ENCODE measurements at regions not wholly inside any gene's neighbourhood (a gene's known extent, or its start where the extent isn't known, plus 50 kb on each side); places are given as distances from the start of the nearest gene placed in this dataset.

DNA sequence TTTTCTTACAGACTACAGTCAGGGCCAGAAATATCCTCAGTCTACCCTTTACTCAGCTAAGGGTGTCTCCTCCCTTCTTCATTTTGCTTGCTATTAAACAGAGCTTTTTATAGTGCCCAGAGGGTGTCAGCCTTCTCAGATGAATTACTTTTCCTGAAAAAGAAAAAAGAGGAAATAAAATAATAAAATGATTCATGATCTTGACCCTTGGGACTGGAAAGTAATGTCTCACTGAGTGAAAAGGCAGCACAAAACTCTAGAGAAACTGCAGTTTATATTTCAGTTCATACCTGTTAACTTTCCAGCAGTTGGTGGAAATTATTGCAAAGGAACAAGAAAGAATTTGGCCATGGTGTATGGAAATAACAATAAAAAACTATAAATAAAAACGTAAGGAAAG, 170.6 kb downstream of the IBTK start:
- H3K9me3 ChIP-seq (ENCODE audit: control insufficient read depth, insufficient read depth, low read length) = no peaks in the 10 kb centered on the region
- H3K4me1 ChIP-seq (ENCODE audit: control insufficient read depth, low read length) = peaks cover 9% of the 10 kb centered on the region
- H3K4me2 ChIP-seq (ENCODE audit: low read length) = no peak overlapping the region
- no peaks in the 10 kb centered on the region for H3F3A ChIP-seq (ENCODE audit: control insufficient read depth, insufficient read depth)
- H3K27me3 ChIP-seq (ENCODE audit: control insufficient read depth, low read length) = no peaks in the 10 kb centered on the region
- no peak overlapping the region for H3K27ac ChIP-seq (ENCODE audit: low read depth, low read length)
- TF ChIP-seq, protein P1, sequence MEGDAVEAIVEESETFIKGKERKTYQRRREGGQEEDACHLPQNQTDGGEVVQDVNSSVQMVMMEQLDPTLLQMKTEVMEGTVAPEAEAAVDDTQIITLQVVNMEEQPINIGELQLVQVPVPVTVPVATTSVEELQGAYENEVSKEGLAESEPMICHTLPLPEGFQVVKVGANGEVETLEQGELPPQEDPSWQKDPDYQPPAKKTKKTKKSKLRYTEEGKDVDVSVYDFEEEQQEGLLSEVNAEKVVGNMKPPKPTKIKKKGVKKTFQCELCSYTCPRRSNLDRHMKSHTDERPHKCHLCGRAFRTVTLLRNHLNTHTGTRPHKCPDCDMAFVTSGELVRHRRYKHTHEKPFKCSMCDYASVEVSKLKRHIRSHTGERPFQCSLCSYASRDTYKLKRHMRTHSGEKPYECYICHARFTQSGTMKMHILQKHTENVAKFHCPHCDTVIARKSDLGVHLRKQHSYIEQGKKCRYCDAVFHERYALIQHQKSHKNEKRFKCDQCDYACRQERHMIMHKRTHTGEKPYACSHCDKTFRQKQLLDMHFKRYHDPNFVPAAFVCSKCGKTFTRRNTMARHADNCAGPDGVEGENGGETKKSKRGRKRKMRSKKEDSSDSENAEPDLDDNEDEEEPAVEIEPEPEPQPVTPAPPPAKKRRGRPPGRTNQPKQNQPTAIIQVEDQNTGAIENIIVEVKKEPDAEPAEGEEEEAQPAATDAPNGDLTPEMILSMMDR (IDR thresholded peaks at IDR 0.05; ENCODE audit: low read depth, low read length, poor library complexity, severe bottlenecking) = no peak
- TF ChIP-seq EZH2phosphoT487 (IDR thresholded peaks at IDR 0.05; ENCODE audit: borderline replicate concordance, low read length) = no peak
- H4K20me1 ChIP-seq (ENCODE audit: control insufficient read depth, insufficient read depth, low read depth, low read length) = no peaks in the 10 kb centered on the region
- no peak overlapping the region for H3K4me3 ChIP-seq (ENCODE audit: low read length)
- no peaks in the 10 kb centered on the region for H3K9me2 ChIP-seq (replicated peaks; ENCODE audit: control insufficient read depth, low read length)
- H3K36me3 ChIP-seq (ENCODE audit: control insufficient read depth, low read length) = no peaks in the 10 kb centered on the region
- H3K79me2 ChIP-seq (ENCODE audit: control insufficient read depth, low read length) = no peaks in the 10 kb centered on the region

DNA sequence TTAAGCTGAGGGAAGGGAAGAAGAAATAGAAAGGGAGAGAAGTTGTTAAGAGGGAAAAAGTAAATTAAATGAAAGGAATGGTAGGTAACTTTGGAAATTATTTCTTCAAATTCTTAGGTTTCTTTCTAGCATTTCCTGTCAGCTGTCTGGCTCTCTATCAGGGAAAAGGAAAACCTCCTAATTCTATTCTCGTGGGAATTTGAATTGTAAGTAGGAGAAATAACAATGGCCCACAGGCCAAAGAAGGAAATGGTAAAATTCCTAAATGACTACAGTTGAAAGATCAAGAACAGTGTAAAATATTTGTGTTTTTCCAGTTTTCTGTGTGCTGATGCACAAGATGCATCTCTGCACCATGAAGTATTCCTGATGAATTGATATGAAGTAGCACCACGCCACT, 173.0 kb downstream of the IBTK start:
- H3K27me3 ChIP-seq (ENCODE audit: control insufficient read depth, low read length) = no peaks in the 10 kb centered on the region
- no peak overlapping the region for H3K4me2 ChIP-seq (ENCODE audit: low read length)
- no peak for TF ChIP-seq EZH2phosphoT487 (IDR thresholded peaks at IDR 0.05; ENCODE audit: borderline replicate concordance, low read length)
- TF ChIP-seq, protein P1 (IDR thresholded peaks at IDR 0.05; ENCODE audit: low read depth, low read length, poor library complexity, severe bottlenecking) = no peak
- peaks cover 6% of the 10 kb centered on the region for H3K4me1 ChIP-seq (ENCODE audit: control insufficient read depth, low read length)
- no peaks in the 10 kb centered on the region for H3K9me2 ChIP-seq (replicated peaks; ENCODE audit: control insufficient read depth, low read length)
- H3K4me3 ChIP-seq (ENCODE audit: low read length) = no peak overlapping the region
- H3F3A ChIP-seq (ENCODE audit: control insufficient read depth, insufficient read depth) = no peaks in the 10 kb centered on the region
- H3K36me3 ChIP-seq (ENCODE audit: control insufficient read depth, low read length) = no peaks in the 10 kb centered on the region
- no peaks in the 10 kb centered on the region for H3K9me3 ChIP-seq (ENCODE audit: control insufficient read depth, insufficient read depth, low read length)
- H4K20me1 ChIP-seq (ENCODE audit: control insufficient read depth, insufficient read depth, low read depth, low read length) = no peaks in the 10 kb centered on the region
- H3K79me2 ChIP-seq (ENCODE audit: control insufficient read depth, low read length) = no peaks in the 10 kb centered on the region
- no peak overlapping the region for H3K27ac ChIP-seq (ENCODE audit: low read depth, low read length)

DNA sequence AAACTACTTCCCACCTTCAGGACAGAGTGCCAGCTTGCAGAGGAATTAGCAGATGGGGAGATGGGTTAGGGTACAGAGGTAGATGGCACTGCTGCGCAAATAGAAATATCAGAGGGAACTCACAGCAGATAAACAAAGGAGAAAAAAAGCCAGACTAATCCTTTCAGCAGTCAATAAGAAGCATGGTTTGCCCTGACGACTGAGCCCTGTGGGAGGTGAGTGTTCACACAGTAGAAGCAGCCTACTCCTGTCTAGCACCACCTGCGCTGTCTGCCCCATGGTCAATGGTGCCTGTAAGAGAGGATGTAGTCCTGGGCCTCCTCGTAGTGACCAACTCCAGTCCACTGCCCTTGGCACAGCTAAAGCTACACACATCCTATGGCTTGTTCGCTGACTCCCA, 174.1 kb downstream of the IBTK start:
- TF ChIP-seq EZH2phosphoT487 (IDR thresholded peaks at IDR 0.05; ENCODE audit: borderline replicate concordance, low read length) = no peak
- TF ChIP-seq, protein P1 (IDR thresholded peaks at IDR 0.05; ENCODE audit: low read depth, low read length, poor library complexity, severe bottlenecking) = no peak
- H3K4me1 ChIP-seq (ENCODE audit: control insufficient read depth, low read length) = peaks cover 6% of the 10 kb centered on the region
- no peaks in the 10 kb centered on the region for H3K79me2 ChIP-seq (ENCODE audit: control insufficient read depth, low read length)
- H3K27ac ChIP-seq (ENCODE audit: low read depth, low read length) = no peak overlapping the region
- H3K36me3 ChIP-seq (ENCODE audit: control insufficient read depth, low read length) = no peaks in the 10 kb centered on the region
- H4K20me1 ChIP-seq (ENCODE audit: control insufficient read depth, insufficient read depth, low read depth, low read length) = no peaks in the 10 kb centered on the region
- no peaks in the 10 kb centered on the region for H3K27me3 ChIP-seq (ENCODE audit: control insufficient read depth, low read length)
- no peak overlapping the region for H3K4me3 ChIP-seq (ENCODE audit: low read length)
- H3F3A ChIP-seq (ENCODE audit: control insufficient read depth, insufficient read depth) = no peaks in the 10 kb centered on the region
- no peaks in the 10 kb centered on the region for H3K9me2 ChIP-seq (replicated peaks; ENCODE audit: control insufficient read depth, low read length)
- no peak overlapping the region for H3K4me2 ChIP-seq (ENCODE audit: low read length)
- H3K9me3 ChIP-seq (ENCODE audit: control insufficient read depth, insufficient read depth, low read length) = no peaks in the 10 kb centered on the region

DNA sequence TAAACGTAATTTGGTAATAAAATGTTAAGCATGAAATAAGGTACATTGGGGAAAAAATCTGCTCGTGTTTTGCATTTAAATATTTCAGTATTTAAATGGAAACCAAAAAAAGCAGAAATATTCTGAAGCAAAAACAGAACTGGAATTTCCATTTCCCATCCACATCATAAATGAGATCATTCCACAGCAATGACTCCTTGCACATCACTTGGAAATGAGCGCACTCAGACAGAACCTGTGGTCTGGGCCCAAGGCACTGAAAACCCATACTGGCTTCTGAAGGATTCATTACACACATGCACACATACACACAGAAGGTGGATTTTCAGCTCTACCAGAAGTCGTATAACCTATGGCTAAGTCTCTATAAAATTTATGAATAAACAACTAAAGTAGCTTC, 174.8 kb downstream of the IBTK start:
- Histone ChIP-seq H3K4me2 (ENCODE audit: low read length) (no peak overlapping the region), H3K9me2 (replicated peaks; ENCODE audit: control insufficient read depth, low read length) (no peaks in the 10 kb centered on the region), H3K36me3 (ENCODE audit: control insufficient read depth, low read length) (no peaks in the 10 kb centered on the region), H3K4me1 (ENCODE audit: control insufficient read depth, low read length) (peaks cover 6% of the 10 kb centered on the region), H3K27ac (ENCODE audit: low read depth, low read length) (no peak overlapping the region), H3K4me3 (ENCODE audit: low read length) (no peak overlapping the region), H4K20me1 (ENCODE audit: control insufficient read depth, insufficient read depth, low read depth, low read length) (no peaks in the 10 kb centered on the region), H3K79me2 (ENCODE audit: control insufficient read depth, low read length) (no peaks in the 10 kb centered on the region), H3K9me3 (ENCODE audit: control insufficient read depth, insufficient read depth, low read length) (no peaks in the 10 kb centered on the region), H3F3A (ENCODE audit: control insufficient read depth, insufficient read depth) (no peaks in the 10 kb centered on the region), H3K27me3 (ENCODE audit: control insufficient read depth, low read length) (no peaks in the 10 kb centered on the region)
- TF ChIP-seq EZH2phosphoT487 (IDR thresholded peaks at IDR 0.05; ENCODE audit: borderline replicate concordance, low read length) = no peak

Data from DOHH2 (cell line).